NOMO-1 treated with DMSO at 0.1 percent for 48 hours (cell line): ENCODE measurements at regions not wholly inside any gene's neighbourhood (a gene's known extent, or its start where the extent isn't known, plus 50 kb on each side); places are given as distances from the start of the nearest gene placed in this dataset.
"Not testable (repeated sequence)": the region's sequence is repeated elsewhere in the genome, so short reads cannot be mapped to it uniquely, and the experiment has no call there.

Experiments
- DNase-seq: peaks from one replicate; lab custom pipeline; 2025; ENCODE audit not compliant: unreplicated experiment; lab: John Stamatoyannopoulos, UW

DNA sequence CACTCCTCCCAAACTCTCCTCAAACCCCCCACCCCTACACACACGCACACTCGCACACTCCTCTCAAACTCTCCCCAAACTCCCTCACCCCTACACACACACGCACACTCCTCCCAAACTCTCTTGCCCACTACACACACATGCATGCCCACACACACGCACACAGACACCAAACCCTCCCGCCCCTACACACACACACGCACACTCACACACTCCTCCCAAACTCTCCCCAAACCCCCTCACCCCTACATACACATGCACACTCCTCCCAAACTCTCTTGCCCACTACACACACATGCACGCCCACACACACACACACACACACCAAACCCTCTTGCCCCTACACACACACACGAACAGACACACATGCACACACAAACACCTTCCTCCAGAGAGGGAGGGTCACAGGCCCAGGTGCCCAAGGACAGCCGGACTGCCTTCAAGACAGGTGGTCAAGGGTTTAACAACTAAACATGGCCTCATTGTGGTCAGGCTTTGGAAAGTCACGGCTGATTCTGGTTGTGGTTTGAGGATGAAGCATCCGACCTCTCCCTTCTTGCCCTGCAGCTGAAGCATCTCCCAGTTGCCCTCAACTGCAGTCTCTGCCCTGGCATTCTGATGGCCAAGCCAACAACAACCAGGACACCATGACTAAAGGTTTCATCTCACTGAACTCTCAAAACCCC, 72.3 kb upstream of the SNTG2 start:
- no peak for DNase-seq

- no peak for DNase-seq
Observed at GRCh38 chr2:877747-878146, 72.9 kb upstream of the SNTG2 start.

DNA sequence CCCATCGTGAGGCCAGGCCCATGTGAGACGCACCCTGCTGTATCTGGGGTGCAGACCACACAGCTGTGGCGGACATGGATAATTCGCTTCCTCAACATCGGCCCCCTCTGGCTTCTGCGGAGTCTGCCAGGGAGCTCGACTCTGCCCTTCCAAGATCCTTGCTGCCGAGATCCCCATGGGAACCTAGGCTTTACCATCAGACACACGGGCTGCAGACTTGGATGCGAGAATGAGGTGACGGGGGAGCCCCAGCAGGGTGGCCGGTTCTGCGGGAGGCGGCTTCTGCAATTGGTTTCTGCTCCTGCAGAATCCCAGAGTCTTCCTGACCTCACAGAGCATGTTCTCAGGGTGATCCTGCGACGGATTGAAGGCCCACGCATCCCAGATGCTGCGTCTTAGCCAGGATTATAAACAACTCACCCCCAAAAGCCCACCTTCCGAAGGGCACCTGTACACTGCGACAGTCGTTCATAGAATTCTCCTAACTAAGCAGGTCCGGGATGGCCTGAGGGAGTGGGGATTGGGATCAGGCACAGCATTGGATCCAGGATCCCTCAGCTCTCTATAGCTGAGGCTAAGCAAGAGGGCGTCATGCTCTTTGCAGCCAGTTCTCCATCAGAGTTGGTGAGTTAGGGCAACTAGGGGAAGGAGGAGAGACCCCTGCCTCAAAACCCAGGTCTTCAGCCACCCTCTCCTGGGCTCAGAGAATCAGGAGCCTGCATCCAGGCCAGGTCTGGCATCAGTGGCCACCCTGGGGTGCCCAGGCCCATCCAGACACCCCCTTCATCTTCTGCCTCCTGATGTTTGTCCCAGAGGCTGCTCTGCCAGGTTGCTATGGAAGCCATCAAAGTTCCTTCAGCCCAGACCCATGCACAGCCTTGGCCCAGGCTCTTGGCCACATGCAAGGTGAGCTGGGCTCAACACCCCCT, 74.7 kb upstream of the SNTG2 start:
- no peak for DNase-seq

- no peak for DNase-seq
Observed at GRCh38 chr2:873651-874580, 76.7 kb upstream of the SNTG2 start.

DNA sequence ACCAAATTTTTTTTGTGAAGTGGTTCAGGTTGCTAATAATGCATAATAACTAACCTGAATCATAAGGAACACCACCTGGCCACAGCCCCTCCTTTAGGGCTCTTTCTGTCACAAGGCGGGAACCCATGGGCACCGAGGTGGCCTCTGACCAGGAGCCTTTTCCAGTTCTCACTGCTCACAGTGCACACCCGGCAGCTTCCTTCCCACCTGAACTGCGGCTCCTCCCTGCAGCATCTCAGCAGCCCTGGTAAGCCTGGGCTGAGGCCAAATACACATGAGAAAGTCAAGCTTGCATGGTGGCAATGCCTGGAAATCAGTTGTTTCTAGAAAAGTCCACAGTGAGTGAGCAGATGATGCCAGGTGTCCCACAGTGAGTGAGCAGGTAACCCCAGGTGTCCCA, 77.6 kb upstream of the SNTG2 start:
- no peak for DNase-seq

DNA sequence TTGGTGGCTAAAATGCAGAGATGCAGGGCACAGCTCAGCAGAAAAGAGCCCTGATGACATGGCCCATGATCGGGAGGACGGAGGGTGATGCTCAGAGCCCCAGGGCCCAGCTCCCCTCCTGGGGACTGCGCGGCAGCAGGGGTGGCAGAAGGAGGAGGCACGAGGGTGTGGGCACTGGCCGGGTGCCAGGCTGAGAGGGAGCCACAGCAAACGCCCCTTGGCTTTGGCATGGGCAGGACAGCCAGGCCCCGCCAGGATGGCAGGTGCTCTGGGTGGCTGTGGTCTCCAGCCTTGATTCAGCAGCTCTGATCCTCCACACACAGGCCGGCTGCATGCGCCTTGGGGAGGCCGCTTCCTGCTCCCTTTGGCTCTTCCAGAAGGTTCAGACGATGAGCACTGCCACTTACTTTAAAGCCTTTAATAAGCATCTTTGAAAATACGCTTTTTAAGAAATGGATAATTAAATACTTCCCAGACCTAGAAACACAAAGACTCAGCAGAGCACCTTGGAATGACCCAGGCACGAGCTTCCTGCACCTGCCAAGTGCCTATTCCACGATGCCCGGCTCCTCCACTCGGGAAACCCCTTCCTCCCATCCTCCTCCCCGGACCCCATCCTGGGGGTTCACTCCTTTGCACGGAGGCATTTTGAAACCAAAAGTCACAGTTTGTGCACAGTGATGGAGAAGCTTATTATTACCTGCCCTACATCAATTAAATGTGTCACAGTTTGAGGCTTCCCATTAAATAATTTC, 78.5 kb upstream of the SNTG2 start:
- DNase-seq = no peak

DNA sequence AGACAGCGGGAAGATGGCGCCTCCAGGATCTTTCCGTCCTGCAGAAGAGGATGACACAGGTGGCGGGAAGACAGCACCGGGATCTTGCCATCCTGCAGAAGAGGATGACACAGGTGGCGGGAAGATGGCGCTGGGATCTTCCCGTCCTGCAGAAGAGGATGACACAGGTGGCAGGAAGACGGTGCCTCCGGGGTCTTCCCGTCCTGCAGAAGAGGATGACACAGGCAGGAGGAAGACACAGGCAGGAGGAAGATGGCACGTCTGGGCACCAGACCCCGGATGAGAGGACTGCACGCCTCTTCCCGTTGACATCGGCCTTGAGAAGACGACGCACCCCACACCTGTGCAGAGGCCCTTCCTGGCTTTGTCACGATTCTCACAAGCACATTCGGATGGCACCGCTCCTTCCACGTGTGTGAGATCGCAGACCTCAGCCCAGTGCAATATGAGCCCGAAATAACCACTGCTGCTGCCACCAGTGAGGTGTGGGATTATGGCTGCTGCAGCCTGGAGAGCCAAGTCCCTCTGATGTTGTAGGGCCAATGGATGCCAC, 79.4 kb upstream of the SNTG2 start:
- no peak for DNase-seq

- no peak for DNase-seq
Observed at GRCh38 chr2:870426-870825, 80.2 kb upstream of the SNTG2 start.

GRCh38 chr2:869894-870293, 80.8 kb upstream of the SNTG2 start:
- no peak for DNase-seq

GRCh38 chr2:869357-869871, 81.2 kb upstream of the SNTG2 start:
- no peak for DNase-seq

- not testable (repeated sequence) for DNase-seq
Observed at GRCh38 chr2:868857-869256, 81.8 kb upstream of the SNTG2 start.

GRCh38 chr2:867296-867695, 83.4 kb upstream of the SNTG2 start:
- DNase-seq = no peak

DNA sequence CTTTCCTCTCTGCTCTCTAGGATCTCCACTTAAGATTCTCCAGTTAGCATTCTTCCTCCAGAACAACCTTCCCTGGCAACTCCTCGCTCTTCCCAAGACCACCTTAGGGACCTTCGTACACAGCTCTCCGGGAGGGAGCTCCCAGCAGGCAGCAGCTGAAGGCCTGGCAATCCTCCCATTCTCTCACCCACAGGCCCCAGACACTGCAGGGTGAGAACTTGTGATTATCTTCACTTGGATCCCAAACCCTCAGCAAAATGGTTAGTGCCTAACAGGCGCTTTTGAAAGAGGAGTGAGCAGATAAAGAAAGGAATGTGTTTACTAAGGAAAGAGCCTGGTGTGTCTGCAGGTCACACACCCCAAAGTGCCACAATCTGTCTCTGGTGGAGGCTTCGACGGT, 83.8 kb upstream of the SNTG2 start:
- no peak for DNase-seq

DNA sequence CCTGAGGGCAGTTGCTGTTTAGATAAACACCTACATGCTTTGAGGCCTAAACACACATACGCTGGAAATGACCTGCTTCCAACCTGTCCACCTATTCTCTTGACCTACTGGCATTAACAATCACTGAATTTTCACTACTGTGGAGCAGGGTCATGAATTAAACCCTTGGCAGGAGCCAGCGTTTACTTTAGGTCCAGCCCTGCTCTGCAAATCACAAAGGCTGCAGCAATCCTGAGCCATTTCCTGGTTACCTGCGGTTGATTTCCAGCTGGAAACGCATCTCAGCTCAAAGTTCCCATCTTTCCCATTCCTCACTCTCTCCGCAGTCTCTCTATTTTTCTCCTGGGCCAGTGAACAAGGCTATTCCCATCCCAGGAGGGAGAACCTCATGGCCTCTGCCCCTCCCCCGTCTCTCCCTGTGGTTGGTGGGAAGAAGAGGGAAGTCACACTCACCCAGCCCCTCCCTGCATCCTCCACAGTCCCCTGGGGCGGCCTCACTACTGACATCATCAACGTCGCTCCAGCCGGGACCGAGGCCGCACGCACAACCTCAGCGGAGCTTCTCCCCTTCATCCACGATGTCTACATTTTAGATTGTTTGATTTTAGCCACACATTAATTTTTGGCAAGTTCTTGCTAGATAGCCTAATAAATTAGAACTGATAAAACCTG, 84.5 kb upstream of the SNTG2 start:
- DNase-seq = no peak

DNA sequence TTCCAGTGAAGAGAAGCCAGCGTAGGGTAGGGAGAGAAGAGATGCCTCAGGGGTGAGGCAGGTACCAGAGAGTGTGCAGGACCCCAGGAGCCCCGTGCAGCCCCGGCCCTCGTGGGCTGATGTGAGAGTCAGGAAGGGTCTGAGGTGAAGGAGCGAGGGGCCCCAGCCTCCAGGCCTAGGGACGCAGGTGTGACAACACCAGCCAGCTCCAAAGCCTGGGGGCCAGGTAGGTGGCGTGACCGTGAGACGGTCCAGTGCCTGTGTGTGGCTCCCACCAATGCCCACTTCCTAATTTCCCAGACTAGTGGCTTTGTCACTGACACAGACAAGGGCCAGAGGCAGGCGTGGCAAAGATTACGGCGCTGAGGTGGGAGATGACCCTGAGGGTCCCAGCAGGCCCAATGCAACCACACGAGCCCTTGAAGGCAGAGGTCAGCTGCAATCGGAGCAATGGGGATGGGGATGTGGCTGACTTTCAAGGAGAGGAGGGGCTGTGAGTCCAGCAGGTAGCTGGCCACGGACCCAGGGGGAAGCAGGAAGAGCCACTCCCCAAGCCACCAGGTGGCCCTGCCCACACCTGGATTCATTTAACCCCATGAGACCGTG, 86.0 kb upstream of the SNTG2 start:
- no peak for DNase-seq

DNA sequence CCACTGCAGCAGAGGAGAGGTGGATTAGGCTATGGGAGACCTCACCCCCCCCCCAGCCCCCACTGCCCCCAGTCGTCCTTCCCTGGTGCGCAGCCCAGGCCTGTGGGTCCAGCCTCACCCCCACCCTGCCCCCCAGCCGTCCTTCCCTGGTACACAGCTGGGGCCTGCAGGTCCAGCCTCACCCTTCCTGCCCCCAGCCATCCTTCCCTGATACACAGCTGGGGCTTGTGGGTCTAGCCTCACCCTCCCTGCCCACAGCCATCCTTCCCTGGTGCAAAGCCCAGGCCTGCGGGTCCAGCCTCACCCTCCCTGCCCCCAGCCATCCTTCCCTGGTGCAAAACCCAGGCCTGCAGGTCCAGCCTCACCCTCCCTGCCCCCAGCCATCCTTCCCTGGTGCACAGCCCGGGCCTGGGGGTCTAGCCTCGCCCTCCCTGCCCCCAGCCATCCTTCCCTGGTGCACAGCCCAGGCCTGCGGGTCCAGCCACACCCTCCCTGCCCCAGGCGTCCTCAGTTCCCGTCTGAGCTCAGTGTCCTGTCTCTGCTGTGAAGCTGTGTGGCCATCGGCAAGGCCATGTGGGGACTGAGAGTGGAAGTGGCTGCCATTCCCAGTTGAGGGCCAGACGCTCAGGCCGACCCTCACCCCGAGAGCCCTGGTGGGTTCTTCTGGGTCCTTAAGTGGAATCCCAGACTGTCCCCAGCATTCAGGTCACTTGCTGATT, 86.8 kb upstream of the SNTG2 start:
- DNase-seq = no peak

GRCh38 chr2:862731-863466, 87.8 kb upstream of the SNTG2 start:
- DNase-seq = no peak

DNA sequence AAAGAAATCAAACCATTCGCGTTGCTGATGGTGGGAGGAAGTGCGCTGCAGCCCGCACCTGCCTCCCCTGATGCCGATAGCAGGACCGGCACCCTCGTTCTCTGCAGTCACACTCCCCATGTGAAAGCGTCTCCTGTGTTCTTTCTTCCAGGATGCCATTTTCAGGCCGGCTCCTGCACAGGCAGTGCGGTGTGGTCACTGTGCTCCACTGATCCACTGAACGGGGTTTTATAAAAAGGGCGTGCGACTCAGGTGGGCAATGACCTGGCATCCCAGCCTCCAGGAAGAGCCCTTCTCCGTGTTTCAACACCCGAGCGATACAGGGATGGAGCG, 88.3 kb upstream of the SNTG2 start:
- DNase-seq = no peak
